DMS79 (cell line): ENCODE measurements at regions not wholly inside any gene's neighbourhood (a gene's known extent, or its start where the extent isn't known, plus 50 kb on each side); places are given as distances from the start of the nearest gene placed in this dataset.
"Not testable (repeated sequence)": the region's sequence is repeated elsewhere in the genome, so short reads cannot be mapped to it uniquely, and the experiment has no call there.

Source experiments
- DNase-seq: peaks from one replicate; lab custom pipeline; 2025; lab: John Stamatoyannopoulos, UW

DNA sequence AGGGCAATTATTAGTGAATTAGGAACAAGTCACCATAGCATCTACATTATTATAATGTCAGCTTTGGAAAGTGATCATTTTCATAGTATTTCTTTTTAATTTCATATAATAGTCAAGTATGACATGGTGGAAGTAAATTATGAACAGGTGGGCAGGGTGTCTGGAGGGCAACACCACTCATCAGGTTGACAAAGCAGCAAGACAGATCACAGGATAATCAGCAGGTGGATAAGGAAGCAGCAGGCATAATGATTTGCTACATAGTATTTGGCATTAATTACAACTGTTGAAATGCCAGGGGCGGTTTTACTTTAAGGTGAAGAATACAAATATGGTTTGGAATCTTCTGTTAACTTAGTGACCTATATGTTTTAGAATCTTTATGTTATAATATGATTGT, 1342.2 kb downstream of the PLA2G4A start:
- DNase-seq: no peak

DNA sequence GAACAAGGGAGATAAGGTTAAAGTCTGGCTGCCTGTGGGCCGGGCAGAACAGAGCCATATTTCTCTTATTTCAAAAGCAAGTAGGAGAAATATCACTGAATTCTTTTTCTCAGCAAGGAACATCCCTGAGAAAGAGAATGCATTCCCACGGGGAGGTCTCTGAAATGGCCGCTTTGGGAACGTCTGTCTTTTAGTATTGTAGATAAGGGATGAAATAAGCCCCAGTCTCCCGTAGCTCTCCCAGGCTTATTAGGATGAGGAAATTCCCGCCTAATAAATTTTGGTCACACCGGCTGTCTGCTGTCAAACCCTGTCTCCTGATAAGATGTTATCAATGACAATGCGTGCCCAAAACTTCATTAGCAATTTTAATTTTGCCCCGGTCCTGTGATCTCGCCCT, 1353.3 kb downstream of the PLA2G4A start:
- DNase-seq: not testable (repeated sequence)

DNA sequence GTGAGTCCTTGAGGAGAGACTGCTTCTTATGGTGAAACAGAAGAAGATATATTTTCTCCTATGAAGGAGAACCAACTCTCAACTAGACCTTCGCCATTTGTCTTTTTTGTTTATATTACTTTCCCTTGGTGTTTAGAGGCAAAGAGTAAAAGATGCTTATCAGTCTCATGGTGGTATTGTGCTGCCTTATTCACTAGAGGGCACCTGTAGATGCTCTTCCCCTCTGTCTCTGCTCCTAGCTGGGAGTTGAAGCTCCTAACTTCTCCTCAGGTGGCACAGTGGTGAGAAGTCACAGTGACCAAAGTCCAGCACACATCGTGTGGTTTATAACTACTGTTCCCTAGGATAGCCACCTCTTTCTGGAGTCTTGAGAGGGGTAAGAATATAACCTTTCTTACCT, 1359.6 kb downstream of the PLA2G4A start:
- no peak for DNase-seq

DNA sequence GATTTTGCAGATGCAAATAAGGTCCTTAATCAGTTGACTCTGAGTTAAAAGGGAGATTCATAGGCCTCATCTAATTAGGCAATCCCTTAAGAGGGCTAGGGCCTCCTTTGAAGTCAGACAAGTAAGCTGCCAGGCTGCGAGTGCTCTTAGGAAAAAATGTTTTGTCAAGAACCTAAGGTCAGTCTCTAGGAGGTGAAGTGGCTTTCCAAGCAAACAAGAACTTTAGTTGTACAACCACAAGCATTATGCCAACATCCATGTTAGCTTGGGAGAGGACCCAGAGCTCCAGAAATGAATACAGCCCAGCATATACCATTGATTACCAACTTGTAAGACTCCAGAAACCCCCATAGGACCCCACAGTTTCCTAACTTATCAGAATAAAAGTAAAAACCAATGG, 1366.2 kb downstream of the PLA2G4A start:
- no peak for DNase-seq

DNA sequence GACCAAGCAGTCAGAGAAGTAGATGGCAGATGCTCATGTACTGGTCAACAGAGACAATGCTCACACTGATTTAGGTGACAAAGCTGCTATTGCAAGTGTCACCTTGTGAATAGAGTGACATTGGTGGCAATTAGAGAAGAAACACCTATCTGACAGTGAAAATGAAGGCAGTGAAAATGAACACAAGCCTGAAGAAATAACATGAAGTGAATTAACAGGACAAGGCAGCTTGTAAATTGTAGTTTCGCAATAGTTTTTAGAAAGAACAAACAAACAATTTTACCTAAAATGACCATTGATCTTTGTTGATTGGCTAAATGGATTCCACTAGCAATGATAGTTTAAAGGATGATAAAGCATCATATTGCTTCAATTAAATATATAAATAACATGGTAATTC, 1389.5 kb downstream of the PLA2G4A start:
- no peak for DNase-seq

DNA sequence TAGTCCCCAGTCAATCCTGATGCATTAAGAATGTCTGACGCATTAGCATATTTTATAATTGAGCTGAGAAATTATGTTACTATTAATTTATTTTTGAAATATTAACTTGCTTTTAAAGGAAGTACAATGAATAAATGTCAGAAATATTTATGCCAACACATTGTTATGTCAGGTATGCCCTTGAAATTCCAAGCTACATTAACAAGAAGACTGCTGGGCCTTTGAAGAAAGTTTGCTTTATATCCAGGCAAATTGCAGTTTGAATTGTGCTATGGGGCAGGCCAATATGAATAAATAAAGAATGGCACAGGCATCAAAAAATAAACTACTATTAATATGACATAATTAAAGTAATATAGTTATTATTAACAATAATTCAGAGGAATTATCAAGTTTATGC, 1391.3 kb downstream of the PLA2G4A start:
- no peak for DNase-seq

DNA sequence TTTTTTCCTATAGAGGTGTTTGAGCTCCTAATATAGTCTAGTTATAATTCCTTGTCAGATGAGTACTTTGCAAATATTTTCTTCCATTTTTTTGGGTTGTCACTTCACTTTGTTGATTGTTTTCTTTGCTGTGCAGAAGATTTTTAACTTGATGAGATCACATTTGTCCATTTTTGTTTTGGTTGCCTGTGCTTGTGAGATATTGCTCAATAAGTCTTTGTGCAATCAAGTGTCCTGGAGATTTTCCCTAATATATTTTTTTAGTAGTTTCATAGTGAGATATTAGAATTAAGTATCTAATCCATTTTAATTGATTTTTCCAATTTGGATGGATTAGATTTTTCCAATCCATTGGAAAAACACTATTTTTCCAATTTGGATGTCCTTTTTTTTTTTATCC, 1395.5 kb downstream of the PLA2G4A start:
- DNase-seq: no peak

DNA sequence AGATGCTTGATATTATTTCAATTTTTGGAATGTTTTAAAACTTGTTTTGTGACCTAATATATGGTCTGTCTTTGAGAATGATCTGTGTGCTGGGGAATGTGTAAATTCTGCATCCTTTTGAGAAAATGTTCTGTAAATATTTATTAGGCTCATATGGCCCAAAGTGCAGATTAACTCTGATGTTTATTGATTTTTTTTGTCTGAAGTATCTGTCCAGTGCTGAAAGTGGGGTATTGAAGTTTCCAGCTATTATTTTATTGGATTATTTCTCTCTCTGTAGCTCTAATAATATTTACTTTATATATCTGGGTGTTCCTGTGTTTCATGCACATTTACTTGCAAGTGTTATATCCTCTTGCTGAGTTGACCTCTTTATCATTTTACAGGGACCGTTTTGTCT, 1397.2 kb downstream of the PLA2G4A start:
- DNase-seq: no peak

DNA sequence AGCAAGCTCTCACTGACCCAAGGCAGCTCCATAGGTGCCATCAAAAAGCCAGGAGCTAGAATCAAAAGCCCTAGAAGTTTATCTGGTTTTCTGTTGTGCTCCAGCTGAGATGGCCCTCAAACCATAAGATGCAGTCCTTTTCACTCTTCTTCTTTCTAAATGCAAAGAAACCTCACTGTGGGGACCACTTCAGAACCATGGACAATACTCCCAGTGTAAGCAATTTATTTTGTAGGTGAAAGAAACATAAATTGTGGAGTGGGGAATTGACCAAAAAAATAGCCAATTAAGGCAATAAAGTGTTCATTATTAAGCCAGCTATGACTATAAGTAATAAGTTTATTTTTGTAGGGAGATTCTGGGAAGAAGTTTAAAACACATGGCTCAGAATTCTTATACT, 1399.9 kb downstream of the PLA2G4A start:
- DNase-seq: no peak

DNA sequence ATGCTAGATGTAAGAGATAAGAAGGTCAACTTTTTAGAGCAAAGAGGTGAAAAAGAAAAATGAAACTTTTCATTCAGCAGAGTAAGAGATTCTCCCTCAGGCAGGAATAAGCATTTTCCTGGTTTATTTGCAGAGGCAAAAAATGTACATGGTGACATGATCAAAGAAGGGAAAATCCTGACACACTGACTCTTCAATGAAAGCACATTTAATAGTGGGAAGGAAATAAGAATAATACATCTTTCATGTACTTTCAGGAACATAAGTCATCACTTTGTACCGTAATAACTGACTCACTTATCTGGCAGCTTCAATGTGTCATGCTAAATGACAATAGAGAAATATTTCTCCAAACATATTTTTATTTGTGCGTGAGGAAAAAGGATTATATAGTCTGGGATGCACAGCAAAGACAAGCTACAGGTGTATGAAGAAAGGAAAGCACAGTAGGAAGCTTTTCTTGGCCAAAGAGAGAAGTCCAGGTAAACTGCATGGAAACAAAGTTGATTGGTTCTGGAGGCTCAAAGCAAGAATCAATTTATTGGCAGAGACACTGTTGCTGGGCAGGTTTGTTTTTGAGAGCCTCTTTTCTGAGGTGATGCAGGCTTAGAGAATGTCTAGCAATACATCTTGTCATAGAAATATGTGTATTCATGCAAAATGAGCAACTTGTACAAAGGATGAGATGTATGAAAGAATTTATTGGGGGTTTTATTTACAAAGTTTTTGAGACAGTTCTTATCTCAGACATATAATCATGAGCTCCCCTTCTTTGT, 1409.0 kb downstream of the PLA2G4A start:
- no peak for DNase-seq

DNA sequence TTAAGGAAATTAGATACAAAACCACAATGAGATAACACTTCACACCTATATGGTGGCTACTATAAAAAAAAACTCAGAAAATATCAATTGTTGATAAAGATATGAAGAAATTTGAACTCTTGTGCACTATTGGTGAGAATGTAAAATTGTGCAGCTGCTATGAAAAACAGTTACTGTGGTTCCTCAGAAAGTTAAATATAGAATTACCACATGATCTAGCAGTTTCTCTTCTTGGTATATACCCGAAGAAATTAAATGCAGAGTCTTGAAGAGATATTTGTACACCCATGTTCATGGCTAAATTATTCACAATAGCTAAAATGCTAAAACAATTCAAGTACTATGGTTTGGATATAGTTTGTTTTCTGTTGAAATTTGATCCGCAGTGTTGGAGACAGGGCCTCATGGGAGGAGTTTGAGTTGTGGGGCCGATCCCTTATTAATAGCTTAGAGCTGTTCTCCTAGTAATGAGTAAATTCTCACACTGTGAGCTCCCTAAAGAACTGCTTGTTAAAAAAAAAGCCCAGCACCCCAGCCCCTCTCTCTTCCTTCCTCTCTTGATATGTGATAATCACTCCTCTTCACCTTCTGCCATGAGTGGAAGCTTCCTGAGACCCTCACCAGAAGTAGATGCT, 1412.1 kb downstream of the PLA2G4A start:
- no peak for DNase-seq

DNA sequence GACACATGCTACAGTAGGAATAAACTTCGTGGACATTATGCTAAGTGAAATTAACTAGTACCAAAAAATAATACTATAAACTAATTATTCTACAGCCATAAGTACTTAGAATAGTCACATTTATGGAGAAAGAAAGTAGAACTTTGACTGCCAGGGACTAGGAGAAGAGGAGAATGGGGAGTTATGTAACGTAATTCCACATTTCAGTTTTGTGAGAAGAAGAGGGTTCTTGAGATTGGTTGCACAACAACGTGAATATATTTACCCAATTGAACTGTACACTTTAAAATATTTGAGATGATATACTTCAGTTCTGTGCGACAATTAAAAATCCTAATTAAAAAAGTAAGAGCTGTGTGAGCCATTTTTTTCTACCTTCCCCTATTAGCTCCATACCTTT, 1412.9 kb downstream of the PLA2G4A start:
- no peak for DNase-seq

DNA sequence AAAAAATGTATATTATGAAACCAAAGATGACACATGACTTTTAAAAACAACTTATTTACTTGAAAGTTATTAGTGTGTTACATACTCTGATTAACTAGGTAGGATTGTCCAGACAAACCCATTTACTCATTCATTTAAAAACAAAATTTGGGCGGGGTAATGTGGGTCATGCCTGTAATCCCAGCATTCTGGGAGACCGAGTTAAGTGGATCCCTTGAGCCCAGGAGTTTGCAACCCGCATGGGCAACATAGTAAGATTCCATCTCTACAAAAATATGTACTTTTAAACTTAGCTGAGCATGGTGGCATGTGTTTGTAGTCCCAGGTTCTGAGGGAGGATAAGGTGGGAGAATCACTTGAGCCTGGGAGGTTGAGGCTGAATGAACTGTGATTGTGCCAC, 1414.7 kb downstream of the PLA2G4A start:
- DNase-seq: no peak

DNA sequence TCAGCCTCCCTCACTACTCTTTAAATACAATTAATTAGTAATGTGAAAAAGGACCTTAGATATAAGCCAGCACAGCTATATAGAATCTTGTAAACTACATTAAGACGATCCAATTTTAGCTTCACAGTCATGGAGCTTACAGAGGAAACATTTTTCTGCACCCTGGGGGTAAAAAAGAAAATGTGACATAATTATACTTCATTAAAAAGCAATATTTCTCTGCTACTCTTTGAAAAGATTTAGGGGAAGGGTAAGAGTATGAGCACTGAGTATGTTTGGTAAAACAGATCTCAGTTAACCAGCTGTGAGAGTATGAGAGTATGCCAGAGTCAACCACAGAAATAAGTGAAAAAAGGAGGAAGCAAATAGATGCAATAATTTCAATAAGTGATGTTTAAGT, 1415.9 kb downstream of the PLA2G4A start:
- DNase-seq: no peak

DNA sequence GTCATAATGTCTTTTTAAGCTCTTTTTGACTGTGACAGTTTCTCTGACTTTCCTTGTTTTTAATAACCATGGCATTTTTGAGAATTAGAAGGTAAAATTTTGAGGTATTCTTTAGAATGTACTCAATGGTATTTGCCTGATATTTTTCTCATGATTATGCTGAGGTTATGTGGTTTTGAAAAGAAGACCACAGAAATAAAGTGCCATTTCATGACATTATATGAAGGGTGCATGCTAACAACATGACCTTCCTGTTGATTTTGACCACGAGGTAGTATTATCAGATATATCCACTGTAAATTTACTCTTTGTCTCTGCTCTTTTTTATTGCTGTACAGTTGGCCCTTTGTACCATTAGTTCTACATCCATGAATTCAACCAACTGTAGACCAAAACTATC, 1418.5 kb downstream of the PLA2G4A start:
- no peak for DNase-seq

DNA sequence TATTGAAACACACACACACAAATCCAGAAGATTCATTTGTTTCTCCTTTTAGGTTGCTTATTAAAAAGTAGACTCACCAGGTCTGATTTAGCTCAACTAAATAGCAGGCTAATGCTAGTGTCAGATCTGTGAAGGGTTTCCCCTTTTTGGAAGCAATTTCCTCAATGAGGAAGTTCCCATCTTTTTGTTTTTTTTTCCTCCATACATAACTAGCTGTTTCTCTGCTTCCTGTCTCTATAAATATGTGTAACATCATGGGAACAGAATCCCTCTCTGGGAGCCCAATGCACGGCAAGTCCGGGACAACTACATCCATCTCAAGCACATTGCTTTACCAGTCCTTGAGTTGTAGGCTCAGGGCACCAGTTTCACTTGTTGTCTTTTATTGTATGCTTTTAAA, 1421.1 kb downstream of the PLA2G4A start:
- no peak for DNase-seq

DNA sequence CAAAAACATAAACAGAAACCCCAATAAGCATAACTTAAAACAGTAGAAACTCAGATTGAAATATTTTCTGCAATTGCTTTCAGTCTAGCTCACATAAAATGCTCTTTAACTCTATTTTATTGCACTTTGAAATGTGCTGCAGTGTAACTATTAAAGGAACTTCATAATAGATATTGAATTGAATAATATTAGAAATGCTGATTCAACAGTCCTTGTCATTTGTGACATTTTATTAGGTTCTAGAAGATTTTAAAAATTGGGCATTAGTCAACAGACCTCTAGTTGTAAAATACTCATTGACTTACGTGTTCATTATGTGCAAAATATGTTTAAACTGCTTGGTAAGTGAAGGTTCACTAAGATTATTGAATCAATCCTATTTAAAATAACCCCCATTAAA, 1422.3 kb downstream of the PLA2G4A start:
- no peak for DNase-seq

DNA sequence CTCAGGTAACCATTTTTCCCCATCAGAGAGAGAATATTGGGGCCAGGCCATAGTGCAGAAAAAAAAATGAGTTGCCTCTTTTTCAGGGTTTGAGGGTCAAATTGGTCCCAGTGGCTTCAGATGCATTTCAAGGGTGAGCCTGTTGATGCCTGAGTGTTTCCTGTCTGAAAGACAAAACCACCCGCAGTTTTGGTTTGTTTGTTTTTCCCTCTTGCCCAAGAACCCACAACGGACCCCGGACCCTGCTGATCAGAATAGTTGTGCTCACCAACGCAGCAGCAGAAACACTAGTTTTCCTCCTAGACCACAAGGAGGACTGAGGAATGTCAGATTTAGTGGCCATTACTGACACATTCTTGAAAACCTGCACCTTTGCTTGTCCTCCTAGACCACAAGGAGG, 1433.1 kb downstream of the PLA2G4A start:
- no peak for DNase-seq

DNA sequence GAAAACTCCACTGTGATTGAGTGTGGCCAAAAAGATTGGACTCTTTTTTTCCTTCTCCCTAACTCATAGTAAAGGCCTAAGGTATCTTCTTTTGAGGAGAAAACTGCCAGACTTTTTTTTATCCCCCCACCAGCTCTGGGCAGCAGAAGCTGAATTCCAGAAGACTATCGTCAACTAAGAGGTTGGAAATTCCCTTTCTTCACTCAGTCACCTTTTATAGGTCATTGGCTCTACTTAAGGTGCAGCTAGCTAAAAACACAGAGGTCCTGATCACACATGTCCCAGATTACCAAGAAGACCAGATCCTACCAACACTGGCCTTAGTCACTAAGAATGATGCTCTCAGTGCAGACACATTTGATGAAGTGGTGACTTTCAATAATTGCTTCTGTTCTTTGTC, 1441.2 kb downstream of the PLA2G4A start:
- DNase-seq: no peak

DNA sequence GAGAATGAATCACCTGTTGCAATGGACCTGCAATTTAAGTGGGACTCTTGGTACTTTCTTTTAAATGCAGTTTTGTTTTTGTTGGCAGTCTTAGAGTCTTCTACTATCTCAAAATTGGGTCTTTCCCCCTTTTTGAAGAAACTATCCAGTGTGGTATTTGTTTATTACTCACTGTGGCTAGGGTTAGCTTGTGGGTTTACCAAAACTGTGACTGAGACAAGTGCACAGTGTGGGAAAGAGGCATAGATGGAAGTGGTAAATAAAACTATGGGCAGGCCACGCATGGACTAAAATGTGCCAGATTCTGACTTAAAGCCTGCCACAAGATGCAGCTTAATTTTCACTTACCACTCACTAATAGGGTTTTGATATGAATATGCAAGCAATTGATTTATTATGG, 1441.7 kb downstream of the PLA2G4A start:
- no peak for DNase-seq

DNA sequence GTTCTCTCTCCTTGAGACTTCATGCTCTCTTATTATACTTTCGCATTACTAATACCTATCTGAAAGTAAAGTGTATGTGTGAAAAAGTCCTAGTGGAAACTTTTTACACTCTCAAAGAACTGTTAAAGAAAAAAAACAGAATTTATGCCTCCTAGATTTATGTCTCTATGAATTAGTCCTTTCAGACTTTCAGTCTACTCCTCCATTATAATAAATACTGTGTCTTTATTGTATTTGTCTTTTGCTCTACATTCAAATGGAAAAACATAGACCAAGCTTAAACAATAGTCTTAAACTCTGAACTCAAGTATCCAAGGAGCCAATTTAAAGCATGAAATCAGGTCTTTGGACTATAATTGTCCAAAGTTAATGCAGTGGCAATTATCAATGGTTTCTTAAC, 1449.0 kb downstream of the PLA2G4A start:
- DNase-seq: no peak

DNA sequence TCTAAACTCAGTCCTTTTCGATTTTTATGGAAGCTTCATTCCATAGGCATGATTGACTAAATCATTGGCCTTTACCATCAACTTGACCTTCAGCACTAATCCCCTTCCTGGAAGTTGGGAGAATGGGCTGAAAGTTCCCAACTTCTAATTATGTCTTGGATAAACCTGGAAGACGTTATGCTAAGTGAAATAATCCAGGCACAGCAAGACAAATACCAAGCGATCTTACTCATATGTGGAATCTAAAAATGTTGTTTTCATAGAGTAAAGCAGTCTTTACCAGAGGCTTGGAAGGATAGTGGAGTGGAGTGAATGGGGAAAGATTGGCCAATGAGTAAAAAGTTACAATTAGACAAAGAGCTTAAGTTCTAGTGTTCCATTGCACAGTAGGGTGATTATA, 1453.2 kb downstream of the PLA2G4A start:
- DNase-seq: no peak

DNA sequence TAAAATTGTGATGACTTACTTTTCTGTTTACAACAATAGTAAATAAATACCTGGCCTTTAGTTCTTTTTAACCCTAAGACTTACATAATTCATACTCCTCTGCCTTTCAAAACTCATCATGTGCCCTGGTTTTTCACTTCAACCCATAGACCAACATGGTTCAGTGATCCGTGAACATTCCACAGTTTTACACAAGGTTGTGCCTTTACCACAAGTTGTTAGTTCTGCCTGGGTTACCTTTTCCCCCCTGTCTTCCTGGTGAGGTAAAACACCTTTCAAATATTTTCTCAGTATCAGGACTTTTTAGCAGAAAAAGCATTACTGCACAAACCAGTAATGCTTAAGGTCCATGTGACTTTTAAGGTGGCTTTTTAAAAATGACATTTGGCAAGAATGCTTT, 1466.4 kb downstream of the PLA2G4A start:
- no peak for DNase-seq

DNA sequence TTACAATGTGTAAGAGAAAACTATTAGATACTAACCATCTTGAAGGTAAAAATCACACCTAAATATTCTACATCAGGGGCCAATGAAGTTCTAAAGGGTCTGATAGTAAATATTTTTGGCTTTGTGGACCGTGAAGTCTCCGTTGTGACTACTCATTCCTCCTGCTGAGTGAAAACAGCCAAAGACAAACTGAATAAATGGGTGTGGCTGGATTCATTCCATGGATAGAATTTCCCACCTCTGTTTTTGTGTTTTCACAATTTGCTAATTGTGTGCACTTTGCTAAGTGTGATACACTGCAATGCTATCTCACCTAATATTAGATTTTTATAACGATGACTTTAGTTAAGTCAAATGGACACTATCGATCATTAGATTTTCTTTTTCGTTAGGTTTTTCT, 1474.0 kb downstream of the PLA2G4A start:
- DNase-seq: no peak
